ENCODE measurements at regions not wholly inside any gene's neighbourhood (a gene's known extent, or its start where the extent isn't known, plus 50 kb on each side); places are given as distances from the start of the nearest gene placed in this dataset.

- TF ChIP-seq POLR2A (IDR thresholded peaks at IDR 0.05) (no peak), CTCF (IDR thresholded peaks at IDR 0.05) (no peak)
Observed at GRCh38 chr12:105968025-105968424, 170.7 kb downstream of the NUAK1 start.
